ENCODE measurements at regions not wholly inside any gene's neighbourhood (a gene's known extent, or its start where the extent isn't known, plus 50 kb on each side); places are given as distances from the start of the nearest gene placed in this dataset.

DNA sequence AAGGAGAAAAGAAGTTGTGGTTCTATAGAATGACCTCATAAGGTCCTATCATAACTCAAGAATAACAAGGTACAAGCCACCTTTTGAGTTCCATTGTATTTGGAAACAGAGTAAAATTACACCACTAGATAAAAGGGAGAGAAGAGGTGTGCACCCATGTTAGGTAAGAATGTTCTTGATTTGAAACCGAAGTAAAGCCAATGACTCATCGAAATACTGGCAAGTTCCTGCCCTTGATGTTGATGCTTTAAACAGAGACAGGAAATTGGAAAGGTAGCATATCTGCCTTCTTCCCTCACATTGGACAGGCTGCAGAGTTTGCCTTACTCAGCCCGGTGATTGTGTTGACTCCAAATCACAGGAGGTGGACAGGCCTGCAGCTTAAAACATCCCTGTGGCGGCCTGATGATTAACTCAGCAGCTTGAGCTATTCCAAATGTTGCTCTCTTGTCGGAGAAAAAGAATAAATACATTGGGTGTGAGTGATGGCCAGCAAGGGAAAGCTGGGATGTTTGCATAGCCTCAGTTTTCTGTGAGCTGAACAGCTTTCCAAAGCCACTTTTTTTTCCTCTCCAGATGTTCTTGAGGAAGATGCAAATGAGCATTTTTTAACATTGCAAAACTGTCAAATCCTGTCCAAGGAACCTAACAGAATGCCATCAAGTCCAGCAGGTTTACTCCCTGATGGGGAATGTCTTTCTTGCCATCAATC is 321.1 kb downstream of the NKX6-1 start:
- in situ Hi-C loops (cut with MboI): no loop called here

DNA sequence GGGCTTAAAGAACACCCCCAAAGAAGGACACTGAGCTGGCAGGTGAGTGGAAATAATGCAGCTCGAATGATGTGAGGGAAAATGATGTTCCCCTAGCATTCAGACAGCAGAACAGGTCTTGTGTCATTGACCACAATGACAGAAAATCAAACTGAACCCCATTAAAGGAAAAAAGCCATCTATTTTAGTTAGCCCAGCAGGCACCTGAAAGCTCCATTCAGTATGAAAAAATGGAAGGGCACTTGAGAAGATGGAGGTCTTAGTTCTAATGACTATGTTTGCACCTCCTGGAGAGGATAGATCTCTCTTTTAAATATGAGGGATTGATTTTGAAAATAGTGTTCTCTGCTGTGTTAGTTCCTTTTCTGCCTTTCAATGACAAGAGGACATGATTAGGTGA is 323.1 kb downstream of the NKX6-1 start:
- Histone ChIP-seq H3K4me2 (ENCODE audit: unreplicated experiment) (no peak overlapping the region), H3F3A (ENCODE audit: insufficient read depth) (no peaks in the 10 kb centered on the region), H3K36me3 (ENCODE audit: low read depth) (no peaks in the 10 kb centered on the region), H4K20me1 (ENCODE audit: insufficient read depth) (no peaks in the 10 kb centered on the region), H3K4me3 (no peak overlapping the region), H2AFZ (no peak overlapping the region), H3K9me2 (ENCODE audit: insufficient read depth) (no peaks in the 10 kb centered on the region), H3K27me3 (replicated peaks; ENCODE audit: insufficient read depth) (no peaks in the 10 kb centered on the region), H3K9ac (no peak overlapping the region), H3K27ac (no peak overlapping the region), H3K79me2 (ENCODE audit: insufficient read depth) (no peaks in the 10 kb centered on the region), H3K4me1 (ENCODE audit: insufficient read depth) (no peaks in the 10 kb centered on the region), H3K9me3 (ENCODE audit: low read depth) (no peaks in the 10 kb centered on the region)
- no peak for DNase-seq
- 3 to 9% methylated on average over 1 of the region's 1 CpG for WGBS, 2 experiments (ENCODE audit: low coverage in 1 of 2, low lambda C conversion rate in 2 of 2, missing lambda C conversion rate in 2 of 2)
- in situ Hi-C loops (cut with MboI): no loop called here
- TF ChIP-seq EZH2 (IDR thresholded peaks at IDR 0.05; ENCODE audit: insufficient read depth, poor library complexity, severe bottlenecking): no peak
- no peak for TF ChIP-seq EZH2phosphoT487 (IDR thresholded peaks at IDR 0.05; ENCODE audit: insufficient read depth, low read depth)

More for the DNA sequence above, 321.1 kb downstream of the NKX6-1 start:
- Histone ChIP-seq H3K79me2 (ENCODE audit: insufficient read depth) (no peaks in the 10 kb centered on the region), H3K4me2 (ENCODE audit: unreplicated experiment) (no peak overlapping the region), H2AFZ (no peak overlapping the region), H3K27me3 (replicated peaks; ENCODE audit: insufficient read depth) (no peaks in the 10 kb centered on the region), H3F3A (ENCODE audit: insufficient read depth) (no peaks in the 10 kb centered on the region), H3K4me3 (no peak overlapping the region), H4K20me1 (ENCODE audit: insufficient read depth) (no peaks in the 10 kb centered on the region), H3K4me1 (ENCODE audit: insufficient read depth) (no peaks in the 10 kb centered on the region), H3K9me3 (ENCODE audit: low read depth) (no peaks in the 10 kb centered on the region), H3K9ac (no peak overlapping the region), H3K9me2 (ENCODE audit: insufficient read depth) (no peaks in the 10 kb centered on the region), H3K36me3 (ENCODE audit: low read depth) (no peaks in the 10 kb centered on the region), H3K27ac (no peak overlapping the region)
- TF ChIP-seq EZH2phosphoT487 (IDR thresholded peaks at IDR 0.05; ENCODE audit: insufficient read depth, low read depth): no peak
- no peak for TF ChIP-seq EZH2 (IDR thresholded peaks at IDR 0.05; ENCODE audit: insufficient read depth, poor library complexity, severe bottlenecking)
- 0 to 1% methylated on average over 5 of the region's 5 CpGs for WGBS, 2 experiments (ENCODE audit: low coverage in 1 of 2, low lambda C conversion rate in 2 of 2, missing lambda C conversion rate in 2 of 2)
- DNase-seq: no peak

DNA sequence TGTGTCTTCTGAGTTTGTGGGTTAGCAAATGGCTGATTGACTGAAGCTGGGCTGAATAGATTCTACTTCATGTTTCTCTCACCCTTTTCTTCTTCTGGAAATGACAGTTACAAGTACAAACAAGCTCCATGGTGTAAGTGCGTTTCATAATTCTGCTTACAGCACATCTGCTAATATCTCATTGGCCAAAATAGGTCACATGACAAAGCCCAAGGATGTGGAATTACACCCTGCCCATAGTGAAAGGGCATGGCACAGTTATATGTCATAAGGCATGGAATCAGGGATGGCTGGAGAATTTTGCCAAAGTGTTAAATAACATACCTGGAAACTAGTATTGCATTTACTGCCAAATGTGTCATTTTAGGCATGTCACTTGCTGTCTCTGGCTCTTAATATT is 327.2 kb downstream of the NKX6-1 start:
- no peaks in the 10 kb centered on the region for H3F3A ChIP-seq (ENCODE audit: insufficient read depth)
- H3K36me3 ChIP-seq (ENCODE audit: low read depth): no peaks in the 10 kb centered on the region
- no peak overlapping the region for H3K4me3 ChIP-seq
- H4K20me1 ChIP-seq (ENCODE audit: insufficient read depth): no peaks in the 10 kb centered on the region
- no peak overlapping the region for H2AFZ ChIP-seq
- H3K4me1 ChIP-seq (ENCODE audit: insufficient read depth): no peaks in the 10 kb centered on the region
- no peak for DNase-seq
- no peak overlapping the region for H3K4me2 ChIP-seq (ENCODE audit: unreplicated experiment)
- H3K79me2 ChIP-seq (ENCODE audit: insufficient read depth): no peaks in the 10 kb centered on the region
- TF ChIP-seq EZH2 (IDR thresholded peaks at IDR 0.05; ENCODE audit: insufficient read depth, poor library complexity, severe bottlenecking) (no peak), EZH2phosphoT487 (IDR thresholded peaks at IDR 0.05; ENCODE audit: insufficient read depth, low read depth) (no peak)
- in situ Hi-C loops (cut with MboI): no loop called here
- no peaks in the 10 kb centered on the region for H3K27me3 ChIP-seq (replicated peaks; ENCODE audit: insufficient read depth)
- no peaks in the 10 kb centered on the region for H3K9me3 ChIP-seq (ENCODE audit: low read depth)
- no peak overlapping the region for H3K9ac ChIP-seq
- no peaks in the 10 kb centered on the region for H3K9me2 ChIP-seq (ENCODE audit: insufficient read depth)
- WGBS, 2 experiments (ENCODE audit: low coverage in 1 of 2, low lambda C conversion rate in 2 of 2, missing lambda C conversion rate in 2 of 2): 71 to 75% methylated on average over 1 of the region's 1 CpG
- no peak overlapping the region for H3K27ac ChIP-seq

DNA sequence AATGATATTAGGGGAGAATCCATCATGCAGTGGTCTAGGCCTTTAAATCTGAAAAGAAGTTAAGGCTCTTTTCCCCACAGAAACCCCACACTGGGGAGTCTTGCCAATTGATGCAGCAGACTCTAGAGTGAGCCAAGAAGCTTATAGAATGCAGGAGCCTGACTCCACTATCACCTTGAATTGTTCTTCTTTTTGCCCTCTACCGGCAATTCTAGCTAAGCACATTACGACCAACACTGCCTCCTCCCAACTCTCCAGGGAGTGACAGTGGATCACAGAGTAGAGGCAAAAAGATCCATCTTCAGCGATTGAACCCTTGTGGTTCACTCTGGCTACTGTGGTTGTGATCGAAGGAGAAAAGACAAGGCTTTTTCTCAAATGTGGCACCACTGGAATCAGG is 331.5 kb downstream of the NKX6-1 start:
- TF ChIP-seq EZH2phosphoT487 (IDR thresholded peaks at IDR 0.05; ENCODE audit: insufficient read depth, low read depth): no peak
- no peak for TF ChIP-seq EZH2 (IDR thresholded peaks at IDR 0.05; ENCODE audit: insufficient read depth, poor library complexity, severe bottlenecking)
- Histone ChIP-seq H3K4me3 (no peak overlapping the region), H3K4me1 (ENCODE audit: insufficient read depth) (no peaks in the 10 kb centered on the region), H3K9me3 (ENCODE audit: low read depth) (no peaks in the 10 kb centered on the region), H3K79me2 (ENCODE audit: insufficient read depth) (no peaks in the 10 kb centered on the region), H3K9me2 (ENCODE audit: insufficient read depth) (no peaks in the 10 kb centered on the region), H2AFZ (no peak overlapping the region), H4K20me1 (ENCODE audit: insufficient read depth) (no peaks in the 10 kb centered on the region), H3K36me3 (ENCODE audit: low read depth) (no peaks in the 10 kb centered on the region), H3F3A (ENCODE audit: insufficient read depth) (no peaks in the 10 kb centered on the region), H3K4me2 (ENCODE audit: unreplicated experiment) (no peak overlapping the region), H3K9ac (no peak overlapping the region), H3K27me3 (replicated peaks; ENCODE audit: insufficient read depth) (peaks cover 4% of the 10 kb centered on the region; the same call in 1 of the 2 replicates), H3K27ac (no peak overlapping the region)
- peak; percentile 7 for DNase-seq
- in situ Hi-C loops (cut with MboI): no loop called here
- WGBS, 2 experiments (ENCODE audit: low coverage in 1 of 2, low lambda C conversion rate in 2 of 2, missing lambda C conversion rate in 2 of 2): 0 to 5% methylated on average over 4 of the region's 4 CpGs

DNA sequence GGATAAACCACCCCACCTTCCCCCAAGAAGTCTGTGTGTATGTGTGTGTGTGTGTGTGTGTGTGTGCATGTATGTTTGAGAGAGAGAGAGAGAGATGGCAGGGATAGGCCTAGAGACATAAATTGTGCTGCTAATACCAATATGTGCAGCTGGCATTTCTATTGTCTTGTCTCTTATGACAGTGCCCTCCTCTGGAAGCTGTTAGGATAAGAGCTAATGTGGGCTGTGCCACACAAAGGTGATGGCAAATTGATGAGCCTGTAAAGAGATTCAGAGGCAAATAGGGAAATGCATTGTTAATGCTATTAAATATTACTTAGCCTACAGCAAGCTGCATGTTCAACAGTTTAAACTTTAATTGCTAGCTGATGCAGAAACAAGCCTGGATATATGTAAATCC is 332.0 kb downstream of the NKX6-1 start:
- in situ Hi-C loops (cut with MboI): no loop called here
- H3K9ac ChIP-seq: no peak overlapping the region
- TF ChIP-seq EZH2 (IDR thresholded peaks at IDR 0.05; ENCODE audit: insufficient read depth, poor library complexity, severe bottlenecking): no peak
- TF ChIP-seq EZH2phosphoT487 (IDR thresholded peaks at IDR 0.05; ENCODE audit: insufficient read depth, low read depth): no peak

More for the DNA sequence above, 332.0 kb downstream of the NKX6-1 start:
- no peak for DNase-seq
- Histone ChIP-seq H3K4me3 (no peak overlapping the region), H3K4me1 (ENCODE audit: insufficient read depth) (no peaks in the 10 kb centered on the region), H3K27me3 (replicated peaks; ENCODE audit: insufficient read depth) (peaks cover 4% of the 10 kb centered on the region; the same call in 1 of the 2 replicates), H4K20me1 (ENCODE audit: insufficient read depth) (no peaks in the 10 kb centered on the region), H2AFZ (no peak overlapping the region), H3K27ac (no peak overlapping the region), H3F3A (ENCODE audit: insufficient read depth) (no peaks in the 10 kb centered on the region), H3K79me2 (ENCODE audit: insufficient read depth) (no peaks in the 10 kb centered on the region), H3K36me3 (ENCODE audit: low read depth) (no peaks in the 10 kb centered on the region), H3K9me2 (ENCODE audit: insufficient read depth) (no peaks in the 10 kb centered on the region), H3K9me3 (ENCODE audit: low read depth) (no peaks in the 10 kb centered on the region), H3K4me2 (ENCODE audit: unreplicated experiment) (no peak overlapping the region)
